ENCODE measurements at regions not wholly inside any gene's neighbourhood (a gene's known extent, or its start where the extent isn't known, plus 50 kb on each side); places are given as distances from the start of the nearest gene placed in this dataset.
"Not testable (repeated sequence)": the region's sequence is repeated elsewhere in the genome, so short reads cannot be mapped to it uniquely, and the experiment has no call there.

DNA sequence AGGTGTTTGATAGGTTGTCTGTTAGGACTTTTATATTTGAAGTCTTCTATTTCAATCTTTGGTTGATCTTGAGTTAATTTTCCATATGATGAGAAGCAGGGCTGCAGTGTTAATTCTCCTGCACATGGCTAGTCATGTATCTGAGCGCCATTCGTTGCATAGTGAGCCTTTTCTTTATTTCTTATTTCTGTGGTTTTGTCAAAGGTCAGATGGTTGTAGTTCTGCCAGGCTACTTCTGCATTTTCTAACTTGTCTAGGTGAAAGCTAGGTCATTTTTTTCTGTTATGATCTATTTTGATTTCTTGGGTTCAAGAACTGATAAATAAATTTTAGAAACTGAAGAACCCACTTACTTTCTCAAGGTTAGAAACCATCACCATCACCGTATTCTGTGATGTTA is 56.7 kb downstream of the CCDC74A start:
- DNase-seq (ENCODE audit: low read depth) = no peak

DNA sequence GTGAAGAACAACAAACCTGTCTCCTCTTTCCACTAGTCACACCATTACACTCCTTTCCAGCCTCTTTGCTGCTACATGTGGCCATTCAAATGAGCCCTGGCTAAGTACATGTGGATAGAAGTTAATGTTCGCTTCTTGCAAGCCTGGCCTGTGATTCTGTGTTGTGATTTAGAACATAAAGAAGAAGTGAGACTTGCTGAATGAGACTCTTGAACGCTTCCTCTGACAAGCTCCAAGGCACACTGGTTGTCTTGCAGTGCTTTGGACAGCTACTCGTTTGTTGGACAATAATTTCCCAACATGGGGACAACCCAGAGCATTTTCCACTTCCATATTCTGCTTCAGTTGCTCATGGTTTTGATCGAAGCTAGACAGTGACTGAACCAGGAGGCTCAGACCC is 57.3 kb downstream of the CCDC74A start:
- DNase-seq (ENCODE audit: low read depth) = no peak

- DNase-seq (ENCODE audit: low read depth) = no peak
Observed at GRCh38 chr2:131588152-131588873, 60.6 kb downstream of the CCDC74A start.

- not testable (repeated sequence) for DNase-seq (ENCODE audit: low read depth)
Observed at GRCh38 chr2:131589126-131589525, 61.4 kb downstream of the CCDC74A start.

DNA sequence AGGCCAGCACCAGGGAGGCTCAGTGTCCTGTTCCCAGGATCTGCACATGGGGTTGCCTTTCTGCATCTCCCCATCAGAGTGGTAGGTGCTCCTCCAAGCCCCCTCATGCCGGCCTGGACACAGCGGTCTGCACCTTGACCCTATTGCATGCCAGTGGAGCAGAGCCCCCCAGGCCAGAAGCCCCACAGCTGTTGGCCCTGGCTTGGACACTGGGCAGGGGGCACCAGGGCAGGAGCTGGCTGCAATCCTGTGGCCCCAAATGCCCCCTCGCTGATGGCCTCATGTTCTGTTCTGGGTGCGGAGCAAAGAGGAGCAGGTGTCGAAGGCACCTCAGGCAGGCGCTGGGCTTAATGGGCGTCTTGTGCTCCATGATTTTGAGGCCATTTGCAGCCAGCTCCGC is 62.7 kb downstream of the CCDC74A start:
- DNase-seq (ENCODE audit: low read depth) = no peak

GRCh38 chr2:131590896-131591295 is 63.2 kb downstream of the CCDC74A start:
- no peak for DNase-seq (ENCODE audit: low read depth)

DNA sequence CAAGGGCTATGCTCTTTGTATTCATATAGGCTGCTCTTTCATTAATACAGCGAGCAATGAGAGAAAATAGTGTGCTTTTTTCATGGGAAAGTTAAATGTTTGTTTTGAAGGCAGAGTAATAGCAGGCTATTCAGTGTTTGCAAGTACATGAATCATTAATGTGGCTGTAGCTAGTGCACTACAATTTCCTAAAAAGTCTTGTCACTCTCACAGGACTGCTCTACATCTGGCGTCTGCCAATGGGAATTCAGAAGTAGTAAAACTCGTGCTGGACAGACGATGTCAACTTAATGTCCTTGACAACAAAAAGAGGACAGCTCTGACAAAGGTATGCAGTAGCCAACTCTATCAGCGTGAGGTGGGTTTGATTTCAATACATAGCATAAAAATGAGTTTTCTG is 68.9 kb downstream of the CCDC74A start:
- not testable (repeated sequence) for DNase-seq (ENCODE audit: low read depth)

GRCh38 chr2:131602444-131602843 is 74.8 kb downstream of the CCDC74A start:
- DNase-seq (ENCODE audit: low read depth) = not testable (repeated sequence)

- not testable (repeated sequence) for DNase-seq (ENCODE audit: low read depth)
Observed at GRCh38 chr2:131604652-131605051, 77.0 kb downstream of the CCDC74A start.

- DNase-seq (ENCODE audit: low read depth) = not testable (repeated sequence)
Observed at GRCh38 chr2:131606366-131606765, 78.7 kb downstream of the CCDC74A start.

DNA sequence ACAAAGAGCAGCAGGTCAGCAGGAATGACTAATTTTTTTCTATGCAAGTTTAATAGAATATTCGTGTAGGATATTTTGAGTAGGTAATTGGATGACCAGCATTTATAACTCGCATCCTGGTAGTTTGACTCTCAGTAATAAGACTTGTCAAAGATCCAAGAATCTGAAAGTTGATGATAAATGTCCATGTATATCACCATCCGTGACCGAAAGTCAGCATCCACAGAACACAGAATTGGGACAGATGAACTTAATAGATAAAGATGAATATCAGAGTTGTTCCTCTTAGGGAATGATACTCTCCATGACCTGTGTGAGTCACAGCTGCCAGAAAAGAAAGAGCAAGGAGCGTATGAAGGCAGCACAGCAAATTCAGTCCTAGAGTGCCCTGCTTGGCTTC is 79.4 kb downstream of the CCDC74A start:
- DNase-seq (ENCODE audit: low read depth) = peak; percentile 18

DNA sequence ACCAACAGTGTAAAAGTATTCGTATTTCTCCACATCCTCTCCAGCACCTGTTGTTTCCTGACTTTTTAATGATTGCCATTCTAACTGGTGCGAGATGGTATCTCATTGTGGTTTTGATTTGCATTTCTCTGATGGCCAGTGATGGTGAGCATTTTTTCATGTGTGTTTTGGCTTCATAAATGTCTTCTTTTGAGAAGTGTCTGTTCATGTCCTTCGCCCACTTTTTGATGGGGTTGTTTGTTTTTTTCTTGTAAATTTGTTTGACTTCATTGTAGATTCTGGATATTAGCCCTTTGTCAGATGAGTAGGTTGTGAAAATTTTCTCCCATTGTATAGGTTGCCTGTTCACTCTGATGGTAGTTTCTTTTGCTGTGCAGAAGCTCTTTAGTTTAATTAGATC is 86.9 kb downstream of the CCDC74A start:
- DNase-seq (ENCODE audit: low read depth) = not testable (repeated sequence)

GRCh38 chr2:131618320-131618719 is 90.6 kb downstream of the CCDC74A start:
- not testable (repeated sequence) for DNase-seq (ENCODE audit: low read depth)

- DNase-seq (ENCODE audit: low read depth) = not testable (repeated sequence)
Observed at GRCh38 chr2:131622874-131623273, 95.2 kb downstream of the CCDC74A start.

- DNase-seq (ENCODE audit: low read depth) = not testable (repeated sequence)
Observed at GRCh38 chr2:131626011-131626410, 98.3 kb downstream of the CCDC74A start.

GRCh38 chr2:131626565-131626964 is 98.9 kb downstream of the CCDC74A start:
- not testable (repeated sequence) for DNase-seq (ENCODE audit: low read depth)

DNA sequence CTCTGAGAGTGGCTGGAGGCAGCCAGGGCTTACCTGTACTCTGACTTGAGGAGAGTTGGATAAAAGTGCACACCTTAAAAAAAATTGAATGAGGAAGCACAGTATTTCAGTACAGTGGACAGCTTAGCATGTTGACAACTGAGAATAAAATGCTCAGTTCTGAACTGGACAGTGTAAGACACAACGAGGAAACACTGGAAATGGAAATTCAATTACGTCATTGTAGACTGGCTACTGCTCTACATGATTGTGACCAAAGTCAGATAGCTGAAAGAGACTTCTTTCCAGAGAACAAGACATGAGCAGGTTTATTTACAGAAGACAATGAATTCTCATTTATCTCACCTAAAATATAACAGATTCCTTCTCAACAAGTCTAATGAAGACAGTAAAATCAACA is 100.1 kb downstream of the CCDC74A start:
- not testable (repeated sequence) for DNase-seq (ENCODE audit: low read depth)

DNA sequence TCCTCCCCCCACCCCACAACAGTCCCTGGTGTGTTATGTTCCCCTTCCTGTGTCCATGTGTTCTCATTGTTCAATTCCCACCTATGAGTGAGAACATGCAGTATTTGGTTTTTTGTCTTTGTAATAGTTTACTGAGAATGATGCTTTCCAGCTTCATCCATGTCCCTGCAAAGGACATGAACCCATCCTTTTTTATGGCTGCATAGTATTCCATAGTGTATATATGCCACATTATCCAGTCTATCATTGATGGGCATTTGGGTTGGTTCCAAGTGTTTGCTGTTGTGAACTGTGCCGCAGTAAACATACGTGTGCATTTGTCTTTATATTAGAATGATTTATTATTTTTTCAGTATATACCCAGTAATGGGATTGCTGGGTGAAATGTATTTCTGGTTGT is 104.0 kb downstream of the CCDC74A start:
- DNase-seq (ENCODE audit: low read depth) = not testable (repeated sequence)

- DNase-seq (ENCODE audit: low read depth) = not testable (repeated sequence)
Observed at GRCh38 chr2:131633405-131633804, 105.7 kb downstream of the CCDC74A start.

- DNase-seq (ENCODE audit: low read depth) = not testable (repeated sequence)
Observed at GRCh38 chr2:131633827-131634695, 106.4 kb downstream of the CCDC74A start.

GRCh38 chr2:131635611-131636010 is 107.9 kb downstream of the CCDC74A start:
- no peak for DNase-seq (ENCODE audit: low read depth)

- DNase-seq (ENCODE audit: low read depth) = not testable (repeated sequence)
Observed at GRCh38 chr2:131636704-131637308, 109.1 kb downstream of the CCDC74A start.

Measured in amniotic epithelial cell (primary cell).